ENCODE measurements at regions not wholly inside any gene's neighbourhood (a gene's known extent, or its start where the extent isn't known, plus 50 kb on each side); places are given as distances from the start of the nearest gene placed in this dataset.

DNA sequence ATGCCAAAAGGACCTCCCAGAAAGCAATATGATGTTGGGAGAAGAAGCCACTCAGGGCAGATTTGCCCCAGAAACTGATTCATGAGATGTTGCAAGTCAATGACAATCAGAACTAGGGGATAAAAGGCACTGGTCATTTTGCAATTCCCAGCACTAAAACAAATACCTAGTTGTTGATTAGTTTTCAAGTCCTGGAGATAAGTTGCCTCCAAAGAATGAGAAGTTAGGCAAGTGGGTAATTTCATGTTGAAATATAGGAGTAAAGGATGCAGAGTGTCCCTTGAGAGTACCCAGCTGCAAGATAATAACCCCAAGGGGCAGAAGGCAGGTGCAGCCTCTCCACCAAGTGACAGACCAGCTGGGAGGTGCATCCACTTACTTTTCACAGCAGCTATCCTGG is 363.6 kb downstream of the PBX1 start:
- no peak for TF ChIP-seq SMC3 (IDR thresholded peaks at IDR 0.05; ENCODE audit: low read depth, low read length)
- no peak for TF ChIP-seq CTCF (conservative IDR thresholded peaks at IDR 0.05; ENCODE audit: low read depth, low read length)
- TF ChIP-seq RFX5 (IDR thresholded peaks at IDR 0.05; ENCODE audit: low read depth, low read length): no peak
- no peak for TF ChIP-seq POLR2A (IDR thresholded peaks at IDR 0.05; ENCODE audit: low read depth, low read length)
- TF ChIP-seq RAD21 (IDR thresholded peaks at IDR 0.05; ENCODE audit: low read length): no peak
- TF ChIP-seq CHD1 (IDR thresholded peaks at IDR 0.05; ENCODE audit: low read depth, low read length): no peak
- no peak for TF ChIP-seq BHLHE40 (IDR thresholded peaks at IDR 0.05; ENCODE audit: low read depth, low read length)

Measured in IMR-90 (cell line).